ENCODE measurements at regions not wholly inside any gene's neighbourhood (a gene's known extent, or its start where the extent isn't known, plus 50 kb on each side); places are given as distances from the start of the nearest gene placed in this dataset.
A peak's percentile ranks its signal among the peaks of the same experiment; 100 is the strongest.
"Not testable (repeated sequence)": the region's sequence is repeated elsewhere in the genome, so short reads cannot be mapped to it uniquely, and the experiment has no call there.

DNA sequence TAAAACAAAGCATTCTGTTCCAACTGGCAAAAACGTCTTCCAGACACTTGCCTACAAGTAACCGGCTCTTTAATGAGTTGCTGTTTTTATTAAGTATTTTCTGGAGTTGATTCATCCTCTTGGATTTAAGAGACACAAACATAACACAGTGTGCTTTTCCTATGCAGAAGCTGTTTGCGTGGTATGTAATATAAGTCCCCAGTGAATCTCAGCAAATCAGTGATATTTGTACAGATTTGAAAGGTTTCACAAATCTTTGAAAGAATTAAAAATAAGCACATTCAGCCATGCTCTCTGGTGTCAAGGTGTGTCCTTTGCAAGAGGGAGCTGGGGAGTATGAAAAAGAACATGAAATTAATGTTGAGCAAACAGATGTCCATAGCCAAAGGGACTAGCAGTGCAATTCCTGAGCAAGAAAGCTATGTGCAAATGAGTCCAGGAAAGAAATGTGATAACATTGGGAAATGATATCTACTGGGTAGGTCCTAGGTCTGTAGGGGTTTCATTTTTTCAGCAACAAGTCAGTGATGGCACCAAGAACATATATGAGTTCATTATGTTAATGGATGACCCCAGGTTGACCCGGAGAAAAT, 170.1 kb upstream of the PHACTR1 start:
- no peak for DNase-seq (ENCODE audit: low spot score)

DNA sequence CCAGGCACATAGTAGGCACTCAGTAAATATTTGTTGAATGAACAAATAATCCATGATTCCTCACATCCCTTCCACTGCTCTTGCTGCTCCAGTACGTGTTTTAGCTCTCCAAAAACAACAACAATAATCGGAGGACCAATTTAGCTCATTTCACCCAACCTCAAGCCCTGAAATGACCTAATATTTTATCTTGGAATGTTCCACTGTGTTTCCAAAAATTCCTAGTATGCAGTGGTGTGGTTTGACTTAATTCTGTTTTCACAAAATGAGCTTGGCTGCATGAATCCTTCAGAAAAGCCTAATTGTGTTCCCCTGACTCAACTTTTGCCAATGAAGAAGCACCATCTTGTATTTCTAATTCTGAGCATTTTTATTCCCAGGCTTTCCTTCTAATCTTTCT, 168.0 kb upstream of the PHACTR1 start:
- DNase-seq (ENCODE audit: low spot score) = no peak

DNA sequence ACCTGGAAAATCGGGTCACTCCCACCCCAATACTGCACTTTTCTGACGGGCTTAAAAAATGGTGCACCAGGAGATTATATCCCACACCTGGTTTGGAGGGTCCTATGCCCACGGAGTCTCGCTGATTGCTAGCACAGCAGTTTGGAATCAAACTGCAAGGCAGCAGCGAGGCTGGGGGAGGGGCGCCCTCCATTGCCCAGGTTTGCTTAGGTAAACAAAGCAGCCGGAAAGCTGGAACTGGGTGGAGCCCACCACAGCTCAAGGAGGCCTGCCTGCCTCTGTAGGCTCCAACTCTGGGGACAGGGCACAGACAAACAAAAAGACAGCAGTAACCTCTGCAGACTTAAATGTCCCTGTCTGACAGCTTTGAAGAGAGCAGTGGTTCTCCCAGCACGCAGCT, 167.1 kb upstream of the PHACTR1 start:
- not testable (repeated sequence) for DNase-seq (ENCODE audit: low spot score)

DNA sequence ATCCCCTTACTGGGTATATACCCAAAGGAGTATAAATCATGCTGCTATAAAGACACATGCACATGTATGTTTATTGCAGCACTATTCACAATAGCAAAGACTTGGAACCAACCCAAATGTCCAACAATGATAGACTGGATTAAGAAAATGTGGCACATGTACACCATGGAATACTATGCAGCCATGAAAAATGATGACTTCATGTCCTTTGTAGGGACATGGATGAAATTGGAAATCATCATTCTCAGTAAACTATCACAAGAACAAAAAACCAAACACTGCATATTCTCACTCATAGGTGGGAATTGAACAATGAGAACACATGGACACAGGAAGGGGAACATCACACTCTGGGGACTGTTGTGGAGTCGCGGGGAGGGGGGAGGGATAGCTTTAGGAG, 161.7 kb upstream of the PHACTR1 start:
- not testable (repeated sequence) for DNase-seq (ENCODE audit: low spot score)

DNA sequence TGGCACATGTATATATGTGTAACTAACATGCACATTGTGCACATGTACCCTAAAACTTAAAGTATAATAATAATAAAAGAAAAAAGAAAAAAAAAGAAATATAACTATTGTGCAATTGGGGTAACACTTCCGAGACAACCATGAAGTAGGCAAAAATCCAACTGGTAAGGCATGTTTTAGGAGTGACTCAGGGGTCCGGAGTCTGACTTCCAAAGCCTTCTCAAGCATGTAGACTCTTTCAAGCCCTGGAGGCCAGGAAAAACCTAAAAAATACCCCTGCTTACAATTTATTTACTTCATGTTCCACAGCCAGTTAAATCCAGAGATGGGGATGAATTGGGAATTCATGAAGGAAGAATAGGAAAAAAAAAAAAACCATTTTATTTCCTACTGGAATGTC, 161.3 kb upstream of the PHACTR1 start:
- no peak for DNase-seq (ENCODE audit: low spot score)

DNA sequence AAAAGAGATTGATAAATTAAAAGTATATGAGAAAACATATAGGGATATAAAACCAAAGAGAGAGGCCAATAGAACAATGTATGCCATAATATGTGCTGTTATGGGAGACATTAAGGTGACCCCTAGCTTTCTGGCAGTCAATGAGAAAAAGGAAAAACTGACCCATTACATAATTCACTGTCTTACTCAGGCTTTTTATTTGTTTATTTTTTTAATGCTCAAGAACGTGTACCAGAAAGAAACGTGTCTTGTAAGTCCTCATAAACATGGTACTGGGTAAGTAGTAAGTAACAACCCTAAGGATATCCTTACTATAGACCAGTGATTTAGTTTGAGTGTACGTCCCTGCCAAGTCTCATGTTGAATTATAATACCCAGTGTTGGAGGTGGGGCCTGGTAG, 160.8 kb upstream of the PHACTR1 start:
- no peak for DNase-seq (ENCODE audit: low spot score)

DNA sequence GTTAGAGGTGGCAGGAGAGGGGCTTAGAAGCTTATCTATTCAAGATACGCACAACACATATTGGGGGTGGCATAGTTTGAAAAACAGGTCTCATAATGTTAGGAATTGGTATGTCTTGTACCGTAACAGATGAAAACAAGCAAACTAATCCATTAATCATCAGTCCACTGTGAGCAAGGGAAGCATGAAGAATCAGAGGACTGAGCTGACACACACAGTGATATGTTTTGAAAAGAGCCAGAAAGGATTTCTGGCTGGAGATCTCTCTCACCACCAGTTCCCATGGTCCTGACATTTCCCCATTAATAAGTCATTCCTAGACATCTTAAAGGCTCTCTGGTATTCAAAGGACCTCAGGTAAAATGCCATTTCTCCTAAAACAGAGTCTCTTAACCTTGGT, 158.8 kb upstream of the PHACTR1 start:
- no peak for DNase-seq (ENCODE audit: low spot score)

DNA sequence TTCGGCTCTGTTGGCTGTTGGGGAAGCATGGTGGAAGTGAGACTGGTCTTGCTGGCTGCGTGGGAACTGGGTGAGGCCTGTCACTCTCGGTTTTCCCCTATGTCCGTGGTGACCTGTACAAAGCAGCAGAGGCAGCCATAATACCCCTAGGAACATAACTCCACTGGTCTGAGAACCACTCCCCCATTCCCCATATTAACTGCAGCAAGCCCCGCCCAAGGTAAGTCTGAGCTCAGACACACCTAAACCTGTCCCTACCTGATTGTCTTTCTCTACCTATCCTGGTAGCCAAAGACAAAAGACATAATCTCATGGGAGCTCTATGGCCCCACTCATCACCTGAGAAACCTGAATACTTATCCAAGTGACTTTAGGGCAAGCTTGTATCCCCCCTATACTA, 156.3 kb upstream of the PHACTR1 start:
- DNase-seq (ENCODE audit: low spot score) = no peak

DNA sequence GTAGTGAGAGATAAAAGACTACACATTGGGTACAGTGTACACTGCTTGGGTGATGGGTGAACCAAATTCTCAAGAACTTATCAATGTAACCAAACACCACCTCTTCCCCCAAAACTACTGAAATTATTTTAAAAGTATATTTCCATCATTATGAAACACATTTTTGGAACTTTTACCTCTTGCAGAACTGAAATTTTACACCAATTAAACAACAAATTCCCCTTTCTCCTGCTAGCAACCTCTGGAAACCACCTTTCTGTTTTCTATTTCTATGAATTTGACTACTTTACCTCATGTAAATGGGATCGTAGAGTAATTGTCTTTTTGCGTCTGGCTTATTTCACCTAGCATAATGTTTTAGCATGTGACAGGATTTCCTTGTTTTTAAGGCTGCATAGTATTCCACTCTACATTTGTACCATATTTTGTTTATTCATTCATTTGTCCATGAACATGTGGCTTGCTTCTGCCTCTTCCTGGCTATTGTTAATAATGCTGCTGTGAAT, 149.9 kb upstream of the PHACTR1 start:
- DNase-seq (ENCODE audit: low spot score) = no peak

DNA sequence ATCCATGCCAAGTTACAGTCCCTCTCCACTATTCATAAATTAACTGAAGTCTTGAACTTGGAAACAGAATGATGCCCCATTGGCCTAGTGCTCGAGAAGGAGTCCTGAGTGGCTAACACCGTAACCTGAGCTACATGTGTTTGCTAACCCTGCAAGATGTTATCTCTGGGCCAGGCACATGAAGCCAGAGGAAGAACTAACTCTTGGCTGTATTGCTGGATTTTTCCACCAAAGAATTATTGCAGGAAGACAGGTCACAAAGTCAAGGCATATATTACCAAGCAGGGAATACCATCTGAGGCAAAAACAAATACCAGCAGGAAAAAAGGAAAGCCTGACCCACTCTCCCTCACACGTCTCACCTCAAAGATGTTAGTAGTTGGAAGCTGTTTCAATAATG, 148.9 kb upstream of the PHACTR1 start:
- no peak for DNase-seq (ENCODE audit: low spot score)

DNA sequence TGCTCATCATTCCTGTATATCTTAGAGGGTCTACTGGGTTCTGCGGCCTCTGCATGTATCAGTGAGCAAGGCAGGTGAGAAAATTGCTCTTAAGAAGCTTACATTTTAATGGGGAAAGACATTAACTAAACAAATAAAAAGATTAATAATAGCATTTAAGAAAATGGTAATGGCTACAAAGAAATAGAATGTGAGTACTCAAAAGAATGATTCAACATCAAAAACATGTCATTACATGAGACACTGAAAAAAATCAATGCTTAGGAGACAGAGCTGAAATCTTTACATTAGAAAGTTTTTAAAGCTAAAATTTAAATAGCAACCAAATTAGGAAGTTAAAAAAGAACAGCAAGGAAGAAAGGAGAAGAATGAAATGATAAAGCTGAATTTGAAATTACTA, 146.9 kb upstream of the PHACTR1 start:
- no peak for DNase-seq (ENCODE audit: low spot score)

DNA sequence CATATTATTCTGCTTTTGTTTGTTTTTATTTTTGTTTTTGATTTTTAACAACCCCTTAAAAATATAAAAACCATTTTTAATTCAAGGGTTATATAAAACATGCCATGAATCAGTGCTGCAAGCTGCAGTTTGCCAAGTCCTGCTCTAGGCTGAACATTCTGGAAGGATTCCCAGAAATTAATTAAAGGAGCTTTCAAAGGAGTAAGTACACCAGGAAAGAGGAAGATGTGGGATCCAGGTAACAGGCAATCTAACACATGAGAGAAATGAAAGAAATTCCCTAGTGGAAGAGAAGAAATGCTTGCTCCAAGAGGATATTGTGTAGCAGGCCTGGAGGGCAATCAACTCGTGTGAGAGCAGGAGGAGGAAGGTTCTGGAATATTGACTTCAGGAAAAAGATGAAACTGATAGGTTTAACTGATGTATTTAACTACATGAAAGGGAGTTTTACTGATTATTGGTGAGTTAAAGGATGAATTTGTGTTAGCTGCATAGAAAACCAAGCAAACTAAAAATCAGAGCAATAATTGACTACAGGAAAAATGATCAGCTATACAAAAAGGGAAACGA, 146.0 kb upstream of the PHACTR1 start:
- DNase-seq (ENCODE audit: low spot score) = peak; percentile 32

DNA sequence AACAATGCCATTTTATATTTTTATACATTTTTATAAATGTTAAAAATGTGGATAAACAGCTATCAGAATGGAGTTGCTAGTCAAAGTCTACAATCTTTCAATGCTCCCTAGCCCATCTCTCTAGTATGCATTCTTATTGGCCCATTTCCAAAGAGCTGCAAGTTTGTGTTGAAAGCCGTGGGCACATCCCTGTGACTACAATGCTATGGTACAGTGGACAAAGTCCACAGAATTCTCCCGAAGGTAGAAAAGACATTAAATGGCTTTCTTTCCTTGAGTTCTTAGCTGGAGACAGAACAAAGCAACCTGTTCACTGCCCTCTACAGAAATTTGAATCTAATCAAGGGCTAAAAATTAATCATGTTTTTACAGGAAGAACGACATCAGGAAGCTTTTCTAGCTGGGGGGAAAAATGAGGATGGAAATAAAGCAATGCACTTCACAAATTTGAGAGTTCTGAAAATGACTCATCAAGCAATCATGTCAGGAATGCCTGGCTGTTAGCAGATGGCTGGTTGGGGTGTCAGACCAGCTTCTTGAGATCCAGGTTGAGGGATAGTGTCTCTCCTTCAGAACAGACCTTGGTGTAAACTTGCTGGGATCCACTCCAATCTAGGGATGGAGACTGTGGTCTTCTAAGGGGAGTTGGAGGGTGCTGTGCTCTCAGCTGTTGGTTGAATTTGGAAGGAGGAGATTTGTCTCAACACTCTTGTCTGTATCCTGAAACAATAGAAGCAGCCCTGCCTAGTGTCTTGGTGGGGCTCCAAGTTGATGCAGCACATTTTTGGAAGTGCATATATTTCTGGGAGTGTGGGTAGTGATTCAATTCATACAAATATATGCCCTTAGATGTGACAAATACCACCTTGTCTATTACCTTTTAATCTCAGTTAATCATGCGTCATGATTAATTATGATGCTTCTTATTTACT, 143.4 kb upstream of the PHACTR1 start:
- no peak for DNase-seq (ENCODE audit: low spot score)

DNA sequence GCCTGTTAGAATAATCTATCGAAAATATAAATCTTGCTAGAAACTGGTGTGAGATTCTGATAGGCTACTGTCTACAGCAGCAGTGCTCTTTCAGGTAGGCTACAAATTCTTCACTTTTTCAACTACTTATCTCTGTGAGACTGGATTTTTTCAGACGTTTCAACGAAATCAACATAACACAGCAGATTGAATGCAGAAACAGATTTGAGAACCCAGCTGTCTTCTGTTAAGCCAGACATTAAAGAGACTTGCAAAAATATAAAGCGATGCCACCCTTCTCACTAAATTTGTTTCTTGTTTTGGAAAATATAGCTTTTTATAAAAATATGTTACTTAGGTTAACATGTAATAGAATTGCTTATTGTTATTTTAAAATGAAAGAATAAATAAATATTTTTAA, 140.6 kb upstream of the PHACTR1 start:
- DNase-seq (ENCODE audit: low spot score) = no peak

DNA sequence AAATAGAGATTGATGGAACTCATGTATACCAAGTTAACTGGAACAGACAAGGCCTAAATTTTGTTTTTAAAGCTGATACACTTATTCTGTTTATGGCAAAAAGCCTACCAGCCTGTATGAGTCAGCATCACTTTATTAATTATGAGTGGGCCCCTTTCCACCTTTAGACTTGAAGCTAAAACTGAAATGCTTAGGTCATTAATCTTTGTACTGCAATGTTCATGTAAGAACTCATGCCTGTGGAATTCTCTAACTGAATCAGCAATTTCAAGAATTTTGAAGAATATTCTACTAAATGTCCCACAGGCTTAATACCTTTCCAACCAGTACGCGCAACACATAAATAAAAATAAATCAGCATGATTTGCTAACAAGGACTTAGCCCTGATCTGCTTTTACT, 140.2 kb upstream of the PHACTR1 start:
- DNase-seq (ENCODE audit: low spot score) = no peak

DNA sequence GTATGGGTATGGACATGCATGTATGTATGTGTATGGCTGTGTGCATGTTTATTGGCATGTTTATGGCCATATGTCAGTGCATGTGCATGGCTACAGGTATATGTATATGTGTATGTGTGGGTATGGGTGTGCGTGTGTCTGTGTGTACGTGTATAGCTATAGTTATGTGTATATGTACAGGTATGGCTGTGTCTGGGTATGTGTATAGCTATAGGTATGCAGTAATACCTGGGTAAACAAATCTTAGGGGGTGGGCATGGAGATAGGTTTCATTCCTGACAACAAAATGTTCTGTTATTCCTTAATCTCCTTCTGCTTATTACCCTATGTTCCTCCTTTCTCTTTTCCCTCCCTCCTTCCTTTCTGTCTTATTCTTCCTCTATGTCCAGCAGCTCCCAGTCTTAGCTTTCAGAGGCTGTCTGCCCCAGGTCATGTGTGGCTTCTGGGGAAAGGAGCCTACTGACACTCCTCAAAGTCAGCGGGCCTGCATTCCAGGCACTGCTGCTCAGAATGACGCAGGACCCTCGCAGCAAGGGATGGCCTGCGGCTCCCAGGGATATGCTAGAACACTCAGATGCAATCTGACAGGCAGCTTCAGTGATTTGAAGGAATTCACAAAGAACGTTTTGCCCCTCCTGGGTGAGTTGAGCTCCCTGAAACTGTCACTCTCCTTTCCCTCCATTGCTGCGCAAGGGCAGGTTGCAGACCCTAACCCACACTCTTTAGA, 139.3 kb upstream of the PHACTR1 start:
- no peak for DNase-seq (ENCODE audit: low spot score)

DNA sequence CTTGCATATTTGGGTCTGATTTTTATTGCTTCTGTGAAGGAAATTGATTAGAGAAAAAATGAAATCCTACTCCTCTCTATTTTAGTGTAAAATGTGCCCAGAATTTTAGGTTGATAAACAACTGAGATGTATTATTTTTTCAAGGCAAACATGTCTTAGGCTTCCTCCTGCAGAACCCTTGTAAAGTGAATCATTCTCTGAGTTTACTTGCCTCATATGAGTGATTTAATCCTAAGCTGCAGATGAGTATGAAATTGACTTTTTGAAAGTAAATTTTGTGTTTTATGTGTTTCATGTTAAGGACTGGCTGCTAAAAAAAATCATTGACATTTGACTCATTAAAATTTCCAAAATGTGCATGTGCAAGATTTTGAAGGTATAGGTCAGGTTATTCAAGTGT, 138.5 kb upstream of the PHACTR1 start:
- no peak for DNase-seq (ENCODE audit: low spot score)

DNA sequence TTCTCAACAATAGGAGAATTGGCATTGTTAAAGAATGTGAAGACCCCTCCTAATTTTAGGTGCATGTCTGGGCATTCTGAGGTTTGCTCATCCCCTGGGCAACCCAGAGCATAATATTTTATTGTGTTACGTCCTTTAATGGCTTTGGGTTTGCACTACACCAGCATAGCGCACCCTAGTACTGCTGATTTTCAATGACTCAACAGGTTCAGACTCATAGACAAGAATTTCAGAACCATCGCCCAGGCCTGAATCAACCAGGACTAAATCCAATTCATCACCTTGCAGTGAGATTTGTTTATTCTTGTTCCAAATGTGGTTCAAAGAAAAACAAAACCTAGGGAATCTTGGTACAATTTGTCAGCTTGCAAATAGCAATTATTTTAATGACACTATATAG, 137.8 kb upstream of the PHACTR1 start:
- DNase-seq (ENCODE audit: low spot score) = no peak

DNA sequence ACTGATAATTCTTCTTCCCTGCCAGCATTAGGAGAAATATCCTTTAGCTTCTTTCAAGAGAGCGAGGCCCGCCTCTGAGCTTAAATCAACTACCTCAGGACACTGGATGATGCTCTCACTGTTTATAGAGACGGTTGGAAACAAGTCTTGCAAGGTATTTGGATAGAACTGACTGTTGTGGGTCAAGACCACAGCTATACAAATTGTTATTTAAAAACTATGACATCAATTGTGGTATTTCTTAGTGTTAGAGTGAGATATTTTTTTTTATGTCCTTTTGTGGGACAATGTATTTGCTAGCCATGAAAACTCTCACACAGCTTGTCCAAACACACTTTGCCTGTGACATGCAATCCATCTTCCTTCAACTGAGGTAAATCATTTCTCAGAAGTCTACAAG, 136.3 kb upstream of the PHACTR1 start:
- no peak for DNase-seq (ENCODE audit: low spot score)

DNA sequence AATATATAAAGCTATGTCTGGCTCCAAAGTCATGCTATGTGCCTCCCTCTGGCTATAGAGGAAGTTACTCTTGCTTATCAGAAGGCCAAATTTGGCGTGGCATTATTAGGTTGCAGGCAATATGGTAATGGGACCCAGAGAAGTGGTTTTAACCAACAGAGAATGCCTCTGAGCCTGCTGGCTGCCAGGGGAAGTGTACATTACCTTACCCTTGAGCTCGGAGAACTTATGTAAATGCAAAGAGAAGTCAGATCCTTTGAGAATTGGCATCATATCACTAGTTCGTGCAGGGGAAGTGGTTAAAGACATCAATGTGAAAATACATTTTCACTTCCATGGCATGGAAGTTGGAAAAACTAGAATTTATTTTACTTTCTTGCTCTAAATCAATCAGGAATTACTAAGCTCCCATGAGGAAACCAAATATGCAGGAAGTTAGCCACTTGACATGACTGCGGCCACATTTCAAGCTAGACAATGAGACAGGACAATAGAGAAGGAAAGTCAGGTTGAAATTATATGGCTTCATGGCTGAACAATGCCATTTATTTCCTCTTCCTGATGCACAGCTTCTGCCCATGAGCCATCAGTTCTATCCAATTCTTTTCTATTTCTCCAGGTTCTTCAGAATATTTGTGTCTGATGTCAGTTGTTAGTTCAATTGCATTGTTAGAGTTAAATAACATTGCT, 134.0 kb upstream of the PHACTR1 start:
- no peak for DNase-seq (ENCODE audit: low spot score)

DNA sequence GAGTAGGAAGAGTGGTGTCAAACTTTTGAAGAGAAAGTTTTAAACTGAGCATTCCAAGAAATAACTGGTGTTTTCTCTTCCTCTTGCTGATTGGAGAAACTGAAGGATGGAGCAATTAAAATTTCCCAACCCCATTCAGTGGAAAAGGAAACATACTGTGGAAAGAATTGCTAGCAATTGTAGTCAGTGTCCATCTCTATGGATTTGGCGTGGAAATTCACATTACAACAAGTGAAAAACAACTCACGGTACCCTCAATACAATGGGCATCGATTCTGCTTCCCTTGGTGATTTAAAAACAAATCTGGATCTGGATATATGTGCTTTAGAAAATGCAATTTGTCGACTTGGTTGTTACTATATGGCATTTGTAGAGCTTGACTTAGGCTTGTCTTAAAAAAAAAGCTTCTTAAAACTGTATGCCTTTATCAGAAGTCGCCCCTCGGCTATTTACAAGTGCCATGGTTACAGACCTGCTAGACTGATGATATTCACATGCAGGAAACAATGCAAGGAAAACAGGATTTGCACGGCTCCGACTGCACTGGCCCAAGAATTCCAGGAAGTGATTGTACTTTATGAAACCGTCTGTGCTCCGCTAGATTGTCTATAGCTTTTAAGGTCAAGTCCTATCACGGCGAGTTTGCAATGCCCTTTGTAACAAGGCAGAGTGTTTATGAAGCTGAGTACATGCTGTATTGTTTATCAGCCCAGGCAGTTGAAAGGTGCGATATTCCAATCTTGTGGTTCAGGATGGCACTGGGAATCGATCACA, 131.7 kb upstream of the PHACTR1 start:
- DNase-seq (ENCODE audit: low spot score) = no peak

Measured in putamen (tissue), 1 donor.